Astrocyte of the spinal cord (primary cell): ENCODE measurements at regions not wholly inside any gene's neighbourhood (a gene's known extent, or its start where the extent isn't known, plus 50 kb on each side); places are given as distances from the start of the nearest gene placed in this dataset.
A peak's percentile ranks its signal among the peaks of the same experiment; 100 is the strongest.

Experiments
- DNase-seq: peaks from one replicate; pipeline ENCODE4 v3.0.0; 2011; ENCODE audit warnings: low read depth, low spot score
- H3K4me3 ChIP-seq: 2 replicates; pipeline ENCODE4 v1.5.1; 2011; ENCODE audit warnings: low read depth, mild to moderate bottlenecking, low read length, moderate library complexity
- CTCF ChIP-seq: IDR thresholded peaks from 2 replicates; pipeline ENCODE4 v1.5.1; 2012; ENCODE audit warnings: low read depth, mild to moderate bottlenecking, low read length, inconsistent platforms
- in situ Hi-C: cut with HindIII; loops from 2 replicates; pipeline ENCODE4 v1.10.0; 2017; ENCODE audit warnings: low sequenced_read_pairs

- TF ChIP-seq CTCF = no peak
- no peak for DNase-seq
- in situ Hi-C loops = no loop called here
- H3K4me3 ChIP-seq = no peak overlapping the region
These were observed 165.2 kb upstream of the AUTS2 start for GRCh38 chr7:69433081-69433480.

GRCh38 chr7:69434398-69434815 lies 163.9 kb upstream of the AUTS2 start:
- peak; percentile 89 for DNase-seq
- in situ Hi-C loops = no loop called here
- no peak for TF ChIP-seq CTCF
- no peak overlapping the region for H3K4me3 ChIP-seq

- in situ Hi-C loops = no loop called here
- no peak for DNase-seq
- no peak for TF ChIP-seq CTCF
- no peak overlapping the region for H3K4me3 ChIP-seq
These were observed 162.6 kb upstream of the AUTS2 start for GRCh38 chr7:69435711-69436110.

- TF ChIP-seq CTCF = no peak
- peak; percentile 28 for DNase-seq
- in situ Hi-C loops = no loop called here
- H3K4me3 ChIP-seq = no peak overlapping the region
These were observed 161.3 kb upstream of the AUTS2 start for GRCh38 chr7:69436946-69437345.

- in situ Hi-C loops = no loop called here
- no peak for TF ChIP-seq CTCF
- no peak for DNase-seq
- no peak overlapping the region for H3K4me3 ChIP-seq
These were observed 159.5 kb upstream of the AUTS2 start for GRCh38 chr7:69438584-69439412.

- no peak for DNase-seq
- H3K4me3 ChIP-seq = no peak overlapping the region
- in situ Hi-C loops = no loop called here
- no peak for TF ChIP-seq CTCF
These were observed 158.5 kb upstream of the AUTS2 start for GRCh38 chr7:69439636-69440325.
